AG04450 (cell line): ENCODE measurements at regions not wholly inside any gene's neighbourhood (a gene's known extent, or its start where the extent isn't known, plus 50 kb on each side); places are given as distances from the start of the nearest gene placed in this dataset.

Source experiments
- CTCF ChIA-PET: fragments of 300-600, 350-600 bp; formaldehyde crosslinking; extraction: SDS; loops from one replicate; lab custom pipeline; 2022; ENCODE audit warnings: antibody characterized with exemption, inconsistent platforms; lab: Charles Lee
- POLR2A ChIA-PET: fragments of 350-600 bp; formaldehyde crosslinking; extraction: SDS; loops from one replicate; lab custom pipeline; 2021; ENCODE audit warnings: antibody characterized with exemption, inconsistent platforms; lab: Yijun Ruan, JAX
- DNase-seq: peaks from one replicate; pipeline ENCODE4 v3.0.0-alpha.2; 2011; ENCODE audit warnings: low read depth, low spot score
- H3K27ac ChIP-seq: one replicate; pipeline ENCODE4 v1.5.1; 2012; ENCODE audit warnings: low read depth, low read length, control low read depth
- H3K27me3 ChIP-seq: one replicate; pipeline ENCODE4 v1.6.0; 2012; ENCODE audit warnings: low read length; ENCODE audit not compliant: control insufficient read depth, insufficient read depth
- H3K4me3 ChIP-seq: 2 replicates; pipeline ENCODE4 v1.5.1; 2011; ENCODE audit warnings: mild to moderate bottlenecking, low read depth, low read length, control low read depth
- H3K9me3 ChIP-seq: 2 replicates; pipeline ENCODE4 v1.5.1; 2012; ENCODE audit warnings: low read length; ENCODE audit not compliant: control insufficient read depth, insufficient read depth
- CTCF ChIP-seq: IDR thresholded peaks from 2 replicates; pipeline ENCODE4 v1.5.1; 2011; ENCODE audit warnings: low read depth, low read length, control low read depth, inconsistent platforms

GRCh38 chr6:23498013-23498412, 628.0 kb upstream of the NRSN1 start:
- DNase-seq: peak; percentile 20

GRCh38 chr6:23499549-23499948, 626.5 kb upstream of the NRSN1 start:
- Histone ChIP-seq H3K4me3 (no peak overlapping the region), H3K27ac (no peak overlapping the region), H3K27me3 (no peaks in the 10 kb centered on the region), H3K9me3 (no peaks in the 10 kb centered on the region)
- DNase-seq: no peak
- ChIA-PET CTCF (no interaction called here), POLR2A (no interaction called here)
- TF ChIP-seq CTCF: no peak

More at GRCh38 chr6:23498013-23498412, 628.0 kb upstream of the NRSN1 start:
- H3K9me3 ChIP-seq: no peaks in the 10 kb centered on the region
- no peak overlapping the region for H3K4me3 ChIP-seq
- TF ChIP-seq CTCF: no peak
- no peaks in the 10 kb centered on the region for H3K27me3 ChIP-seq
- no peak overlapping the region for H3K27ac ChIP-seq
- CTCF ChIA-PET: no interaction called here
- POLR2A ChIA-PET: interaction anchor here (1.2 kb wide), 1 partner anchor 1905 kb away, joined by 3 read pairs; the partner anchor contains the start of gene SOX4

- CTCF ChIA-PET: no interaction called here
- no peak overlapping the region for H3K4me3 ChIP-seq
- H3K27ac ChIP-seq: no peak overlapping the region
- TF ChIP-seq CTCF: no peak
- POLR2A ChIA-PET: no interaction called here
- H3K9me3 ChIP-seq: no peaks in the 10 kb centered on the region
- H3K27me3 ChIP-seq: no peaks in the 10 kb centered on the region
- no peak for DNase-seq
Observed at GRCh38 chr6:23503173-23503572, 622.8 kb upstream of the NRSN1 start.

GRCh38 chr6:23505026-23505425, 621.0 kb upstream of the NRSN1 start:
- H3K27me3 ChIP-seq: no peaks in the 10 kb centered on the region
- no peaks in the 10 kb centered on the region for H3K9me3 ChIP-seq
- no peak overlapping the region for H3K27ac ChIP-seq
- H3K4me3 ChIP-seq: no peak overlapping the region
- peak; percentile 3 for DNase-seq
- no peak for TF ChIP-seq CTCF
- POLR2A ChIA-PET: no interaction called here
- CTCF ChIA-PET: no interaction called here

- ChIA-PET POLR2A (no interaction called here), CTCF (no interaction called here)
- Histone ChIP-seq H3K9me3 (no peaks in the 10 kb centered on the region), H3K27ac (no peak overlapping the region), H3K4me3 (no peak overlapping the region), H3K27me3 (no peaks in the 10 kb centered on the region)
- no peak for TF ChIP-seq CTCF
- no peak for DNase-seq
Observed at GRCh38 chr6:23510778-23511510, 615.1 kb upstream of the NRSN1 start.
